ENCODE measurements at regions not wholly inside any gene's neighbourhood (a gene's known extent, or its start where the extent isn't known, plus 50 kb on each side); places are given as distances from the start of the nearest gene placed in this dataset.
"Not testable (repeated sequence)": the region's sequence is repeated elsewhere in the genome, so short reads cannot be mapped to it uniquely, and the experiment has no call there.

DNA sequence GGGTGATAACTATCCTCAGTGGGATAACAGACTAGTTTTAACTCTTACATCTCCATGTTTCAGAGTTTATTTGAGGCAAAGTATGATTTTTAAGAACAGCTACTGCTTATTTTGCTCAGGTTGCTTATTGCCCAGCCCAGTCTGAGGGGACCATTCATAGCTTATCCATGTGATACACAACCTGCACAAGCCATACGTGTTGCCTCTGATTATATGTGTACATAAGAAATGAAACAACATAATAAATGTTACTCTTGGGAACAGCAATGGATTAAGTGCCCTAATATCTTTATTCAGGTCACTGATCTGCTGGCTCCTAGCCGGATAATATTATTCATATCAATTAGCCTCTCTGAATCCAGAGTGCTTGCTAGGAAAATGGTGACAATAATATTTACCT is 236.2 kb downstream of the CGGBP1 start:
- Histone ChIP-seq H3K36me3 (no peaks in the 10 kb centered on the region), H3K9me3 (no peaks in the 10 kb centered on the region)
- intact Hi-C loops (cut with DNase I), result no loop called here

DNA sequence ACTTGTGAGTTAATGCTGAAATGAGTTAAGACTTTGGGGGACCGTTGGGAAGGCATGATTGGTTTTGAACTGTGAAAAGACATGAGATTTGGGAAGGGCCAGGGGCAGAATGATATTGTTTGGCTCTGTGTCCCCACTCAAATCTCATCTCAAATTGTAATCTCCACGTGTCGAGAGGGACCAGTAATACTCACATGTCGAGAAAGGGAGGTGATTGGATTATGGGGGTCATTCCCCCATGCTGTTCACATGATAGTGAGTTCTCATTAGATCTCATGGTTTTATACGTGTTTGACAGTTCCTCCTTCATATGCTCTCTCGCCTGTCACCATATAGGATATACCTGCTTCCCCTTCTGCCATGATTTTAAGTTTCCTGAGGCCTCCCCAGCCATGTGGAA is 245.3 kb downstream of the CGGBP1 start:
- H3K27ac ChIP-seq; H3K4me3 ChIP-seq; H3K9me3 ChIP-seq; H3K4me1 ChIP-seq; H3K27me3 ChIP-seq; H3K36me3 ChIP-seq; intact Hi-C loops (cut with DNase I); DNase-seq (ENCODE audit: low spot score in 2 of 2): not testable (repeated sequence)

More for the DNA sequence above, 236.2 kb downstream of the CGGBP1 start:
- Histone ChIP-seq H3K4me3 (no peak overlapping the region), H3K27me3 (no peaks in the 10 kb centered on the region), H3K4me1 (no peaks in the 10 kb centered on the region), H3K27ac (no peak overlapping the region)
- no peak for DNase-seq (ENCODE audit: low spot score in 2 of 2)
- TF ChIP-seq, protein P1, sequence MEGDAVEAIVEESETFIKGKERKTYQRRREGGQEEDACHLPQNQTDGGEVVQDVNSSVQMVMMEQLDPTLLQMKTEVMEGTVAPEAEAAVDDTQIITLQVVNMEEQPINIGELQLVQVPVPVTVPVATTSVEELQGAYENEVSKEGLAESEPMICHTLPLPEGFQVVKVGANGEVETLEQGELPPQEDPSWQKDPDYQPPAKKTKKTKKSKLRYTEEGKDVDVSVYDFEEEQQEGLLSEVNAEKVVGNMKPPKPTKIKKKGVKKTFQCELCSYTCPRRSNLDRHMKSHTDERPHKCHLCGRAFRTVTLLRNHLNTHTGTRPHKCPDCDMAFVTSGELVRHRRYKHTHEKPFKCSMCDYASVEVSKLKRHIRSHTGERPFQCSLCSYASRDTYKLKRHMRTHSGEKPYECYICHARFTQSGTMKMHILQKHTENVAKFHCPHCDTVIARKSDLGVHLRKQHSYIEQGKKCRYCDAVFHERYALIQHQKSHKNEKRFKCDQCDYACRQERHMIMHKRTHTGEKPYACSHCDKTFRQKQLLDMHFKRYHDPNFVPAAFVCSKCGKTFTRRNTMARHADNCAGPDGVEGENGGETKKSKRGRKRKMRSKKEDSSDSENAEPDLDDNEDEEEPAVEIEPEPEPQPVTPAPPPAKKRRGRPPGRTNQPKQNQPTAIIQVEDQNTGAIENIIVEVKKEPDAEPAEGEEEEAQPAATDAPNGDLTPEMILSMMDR (IDR thresholded peaks at IDR 0.05), result no peak

DNA sequence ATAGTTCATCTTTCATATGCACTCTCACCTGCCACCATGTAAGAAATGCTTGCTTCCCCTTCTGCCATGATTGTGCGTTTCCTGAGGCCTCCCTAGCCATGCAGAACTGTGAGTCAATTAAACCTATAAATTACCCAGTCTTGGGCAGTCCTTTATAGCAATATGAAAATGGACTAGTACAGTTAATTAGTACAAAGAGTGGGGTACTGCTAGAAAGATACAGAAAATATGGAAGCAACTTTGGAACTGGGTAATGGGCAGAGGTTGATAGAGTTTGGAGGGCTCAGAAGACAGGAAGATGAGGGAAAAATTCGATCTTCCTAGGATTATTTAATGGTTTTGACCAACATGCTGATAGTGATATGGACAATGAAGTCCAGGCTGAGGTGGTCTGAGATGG is 246.9 kb downstream of the CGGBP1 start:
- no peaks in the 10 kb centered on the region for H3K4me1 ChIP-seq
- H3K27ac ChIP-seq, result no peak overlapping the region
- no peak overlapping the region for H3K4me3 ChIP-seq
- H3K9me3 ChIP-seq, result no peaks in the 10 kb centered on the region
- H3K36me3 ChIP-seq, result no peaks in the 10 kb centered on the region
- H3K27me3 ChIP-seq, result no peaks in the 10 kb centered on the region
- DNase-seq (ENCODE audit: low spot score in 2 of 2), result no peak
- intact Hi-C loops (cut with DNase I), result no loop called here
- TF ChIP-seq, protein P1 (IDR thresholded peaks at IDR 0.05), result no peak

DNA sequence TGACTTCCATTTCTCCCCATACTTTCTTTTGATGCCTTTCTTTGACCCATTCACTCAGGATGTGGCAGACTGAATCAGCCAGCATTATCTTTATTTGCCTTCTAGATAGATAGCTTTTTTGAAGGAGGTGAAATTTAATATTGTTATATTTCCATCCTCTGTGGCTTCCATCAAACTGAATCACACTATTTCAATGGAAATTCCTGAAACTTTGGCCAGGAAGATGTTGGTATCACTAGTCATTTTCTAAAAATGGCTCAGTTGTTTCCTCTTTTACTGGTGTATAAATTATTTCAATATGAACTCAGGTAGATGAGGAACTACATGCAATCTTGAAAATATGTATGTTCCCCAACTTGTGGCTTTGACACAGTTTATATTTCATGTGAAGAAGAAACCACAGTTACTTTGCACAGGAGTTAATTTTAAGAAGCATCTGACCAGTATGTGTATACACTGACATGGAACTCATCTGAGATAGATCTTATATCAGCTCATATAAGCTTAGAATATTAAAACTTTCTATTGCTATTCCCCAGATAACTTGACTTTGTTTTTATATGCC is 248.3 kb downstream of the CGGBP1 start:
- H3K9me3 ChIP-seq, result no peaks in the 10 kb centered on the region
- no peak for DNase-seq (ENCODE audit: low spot score in 2 of 2)
- H3K4me3 ChIP-seq, result no peak overlapping the region
- H3K36me3 ChIP-seq, result no peaks in the 10 kb centered on the region
- H3K27me3 ChIP-seq, result no peaks in the 10 kb centered on the region
- H3K27ac ChIP-seq, result no peak overlapping the region
- TF ChIP-seq, protein P1 (IDR thresholded peaks at IDR 0.05), result no peak
- H3K4me1 ChIP-seq, result no peaks in the 10 kb centered on the region
- intact Hi-C loops (cut with DNase I), result no loop called here

DNA sequence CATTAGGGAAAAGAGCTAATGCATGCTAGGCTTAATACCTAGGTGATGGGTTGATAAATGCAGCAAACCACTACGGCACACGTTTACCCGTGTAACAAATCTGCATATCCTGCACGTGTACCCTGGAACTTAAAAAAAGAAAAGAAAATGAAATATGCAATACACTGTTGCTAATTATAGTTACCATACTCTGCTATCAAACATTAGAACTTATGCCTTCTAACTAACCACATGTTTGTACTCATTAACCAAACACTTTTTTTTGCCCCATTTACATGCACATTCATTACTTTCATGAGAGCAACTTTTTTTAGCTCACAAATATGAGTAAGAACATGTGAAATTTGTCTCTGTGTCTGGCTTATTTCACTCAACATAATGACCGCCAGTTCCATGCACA is 253.1 kb downstream of the CGGBP1 start:
- H3K27ac ChIP-seq, result no peak overlapping the region
- TF ChIP-seq, protein P1 (IDR thresholded peaks at IDR 0.05), result no peak
- DNase-seq (ENCODE audit: low spot score in 2 of 2), result no peak
- no peaks in the 10 kb centered on the region for H3K27me3 ChIP-seq
- intact Hi-C loops (cut with DNase I), result no loop called here
- H3K36me3 ChIP-seq, result no peaks in the 10 kb centered on the region
- H3K4me1 ChIP-seq, result no peaks in the 10 kb centered on the region
- no peak overlapping the region for H3K4me3 ChIP-seq
- H3K9me3 ChIP-seq, result no peaks in the 10 kb centered on the region

DNA sequence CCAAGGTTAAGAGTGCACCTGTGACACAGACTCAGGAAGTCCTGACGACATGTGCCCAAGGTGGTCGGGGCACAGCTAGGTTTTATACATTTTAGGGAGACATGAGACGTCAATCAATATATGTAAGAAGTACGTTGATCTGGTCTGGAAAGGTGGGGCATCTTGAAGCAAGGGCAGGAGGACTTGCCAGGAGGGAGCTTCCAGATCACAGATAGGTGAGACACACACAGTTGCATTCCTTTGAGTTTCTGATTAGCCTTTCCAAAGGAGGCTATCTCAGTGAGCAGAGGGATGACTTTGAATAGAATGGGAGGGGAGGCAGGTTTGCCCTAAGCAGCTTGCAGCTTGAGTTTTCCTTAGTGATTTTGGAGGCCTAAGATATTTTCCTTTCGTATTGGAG is 257.4 kb downstream of the CGGBP1 start:
- no peak for DNase-seq (ENCODE audit: low spot score in 2 of 2)
- no peaks in the 10 kb centered on the region for H3K9me3 ChIP-seq
- H3K27me3 ChIP-seq, result no peaks in the 10 kb centered on the region
- H3K27ac ChIP-seq, result no peak overlapping the region
- no peak overlapping the region for H3K4me3 ChIP-seq
- intact Hi-C loops (cut with DNase I), result no loop called here
- TF ChIP-seq, protein P1 (IDR thresholded peaks at IDR 0.05), result no peak
- no peaks in the 10 kb centered on the region for H3K4me1 ChIP-seq
- H3K36me3 ChIP-seq, result no peaks in the 10 kb centered on the region
